Central memory CD8-positive, alpha-beta T cell (primary cell): ENCODE measurements at regions not wholly inside any gene's neighbourhood (a gene's known extent, or its start where the extent isn't known, plus 50 kb on each side); places are given as distances from the start of the nearest gene placed in this dataset.
"Not testable (repeated sequence)": the region's sequence is repeated elsewhere in the genome, so short reads cannot be mapped to it uniquely, and the experiment has no call there.

Experiments
- ATAC-seq: fragments of 150-1000 bp; cut with Tn5 transposase; replicated peaks from 2 replicates; pipeline ENCODE4 v1.10.0; 2022; ENCODE audit warnings: mild to moderate bottlenecking, moderate FRiP score, moderate number of reproducible peaks; ENCODE audit not compliant: poor library complexity, severe bottlenecking; ENCODE audit errors: extremely low read depth
- DNase-seq, 2 donors: peaks; one replicate each; pipeline ENCODE4 v3.0.0; 2021; ENCODE audit warnings: low spot score in 2 of 2
- H3K27ac Mint-ChIP-seq: one replicate; pipeline ENCODE4 v1.8.0; 2022; ENCODE audit warnings: low read depth, mild to moderate bottlenecking, moderate library complexity, mixed read lengths
- H3K27me3 Mint-ChIP-seq: one replicate; pipeline ENCODE4 v1.8.0; 2022; ENCODE audit warnings: mixed read lengths
- H3K36me3 Mint-ChIP-seq: one replicate; pipeline ENCODE4 v1.8.0; 2022; ENCODE audit warnings: mild to moderate bottlenecking, moderate library complexity, mixed read lengths; ENCODE audit not compliant: insufficient read depth
- H3K4me1 Mint-ChIP-seq: one replicate; pipeline ENCODE4 v1.8.0; 2022; ENCODE audit warnings: mixed read lengths
- H3K4me3 Mint-ChIP-seq: one replicate; pipeline ENCODE4 v1.8.0; 2022; ENCODE audit warnings: mild to moderate bottlenecking, moderate library complexity, mixed read lengths
- H3K9me3 Mint-ChIP-seq: one replicate; pipeline ENCODE4 v1.8.0; 2022; ENCODE audit warnings: mixed read lengths

GRCh38 chr11:69213964-69214363 is 58.2 kb downstream of the SMIM38 start:
- no peaks in the 10 kb centered on the region for H3K9me3 Mint-ChIP-seq
- H3K36me3 Mint-ChIP-seq, result peaks cover 2% of the 10 kb centered on the region
- DNase-seq (no peak), ATAC-seq (no peak)
- H3K4me3 Mint-ChIP-seq, result no peak overlapping the region
- peaks cover 5% of the 10 kb centered on the region for H3K4me1 Mint-ChIP-seq
- peaks cover 45% of the 10 kb centered on the region for H3K27me3 Mint-ChIP-seq
- no peak overlapping the region for H3K27ac Mint-ChIP-seq

DNA sequence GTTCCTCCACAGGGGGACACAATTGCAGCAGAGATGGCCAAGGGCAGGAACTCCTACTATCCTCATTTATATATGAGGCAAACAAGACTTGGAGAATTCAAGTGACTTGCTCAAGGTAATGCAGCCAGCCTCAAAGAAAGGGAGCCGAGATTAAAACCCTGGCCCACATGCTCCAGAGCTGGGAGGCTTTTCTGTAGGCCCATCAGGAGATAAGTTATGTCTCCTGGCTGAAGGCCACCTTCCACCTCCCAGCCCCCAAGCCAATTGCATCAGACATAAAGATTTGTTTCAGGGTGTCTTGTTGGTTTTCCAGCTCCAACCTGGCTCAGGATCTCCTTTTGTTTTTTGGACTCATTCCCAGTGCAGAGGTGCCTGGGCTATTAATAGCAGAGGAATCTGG is 59.5 kb downstream of the SMIM38 start:
- Mint-ChIP-seq H3K27me3 (peaks cover 45% of the 10 kb centered on the region), H3K4me3 (no peak overlapping the region), H3K4me1 (peaks cover 5% of the 10 kb centered on the region)

GRCh38 chr11:69215784-69216415 is 60.2 kb downstream of the SMIM38 start:
- H3K4me3 Mint-ChIP-seq, result no peak overlapping the region
- H3K4me1 Mint-ChIP-seq, result peaks cover 5% of the 10 kb centered on the region
- peaks cover 2% of the 10 kb centered on the region for H3K36me3 Mint-ChIP-seq
- peaks cover 42% of the 10 kb centered on the region for H3K27me3 Mint-ChIP-seq
- ATAC-seq (no peak), DNase-seq (no peak)
- H3K9me3 Mint-ChIP-seq, result no peaks in the 10 kb centered on the region
- H3K27ac Mint-ChIP-seq, result no peak overlapping the region

More for the DNA sequence above, 59.5 kb downstream of the SMIM38 start:
- ATAC-seq (no peak), DNase-seq (no peak)
- Mint-ChIP-seq H3K9me3 (no peaks in the 10 kb centered on the region), H3K27ac (no peak overlapping the region), H3K36me3 (peaks cover 2% of the 10 kb centered on the region)

DNA sequence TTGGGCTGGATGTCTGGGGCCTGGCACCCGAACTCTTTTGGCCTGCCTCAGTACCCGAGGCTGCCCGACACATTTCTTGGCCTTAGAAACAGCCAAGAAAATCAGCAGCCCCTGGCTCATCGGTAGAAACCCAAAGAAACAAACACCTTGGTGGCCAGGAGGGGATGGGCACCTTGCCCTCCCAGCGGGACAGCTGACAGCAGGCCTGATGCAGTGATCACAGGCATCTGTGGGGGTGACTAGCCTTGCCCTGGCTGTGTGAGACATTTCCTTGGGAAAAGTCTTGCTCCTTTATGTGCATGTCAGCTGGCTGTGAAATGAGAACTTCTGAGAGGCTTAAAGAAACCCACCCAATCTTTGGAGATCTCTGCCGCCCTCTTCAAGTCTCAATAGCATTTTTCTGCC is 60.9 kb downstream of the SMIM38 start:
- Mint-ChIP-seq H3K9me3 (no peaks in the 10 kb centered on the region), H3K27me3 (peaks cover 42% of the 10 kb centered on the region), H3K4me1 (peaks cover 5% of the 10 kb centered on the region), H3K36me3 (peaks cover 2% of the 10 kb centered on the region), H3K27ac (no peak overlapping the region), H3K4me3 (no peak overlapping the region)
- ATAC-seq, result no peak
- DNase-seq, result no peak

DNA sequence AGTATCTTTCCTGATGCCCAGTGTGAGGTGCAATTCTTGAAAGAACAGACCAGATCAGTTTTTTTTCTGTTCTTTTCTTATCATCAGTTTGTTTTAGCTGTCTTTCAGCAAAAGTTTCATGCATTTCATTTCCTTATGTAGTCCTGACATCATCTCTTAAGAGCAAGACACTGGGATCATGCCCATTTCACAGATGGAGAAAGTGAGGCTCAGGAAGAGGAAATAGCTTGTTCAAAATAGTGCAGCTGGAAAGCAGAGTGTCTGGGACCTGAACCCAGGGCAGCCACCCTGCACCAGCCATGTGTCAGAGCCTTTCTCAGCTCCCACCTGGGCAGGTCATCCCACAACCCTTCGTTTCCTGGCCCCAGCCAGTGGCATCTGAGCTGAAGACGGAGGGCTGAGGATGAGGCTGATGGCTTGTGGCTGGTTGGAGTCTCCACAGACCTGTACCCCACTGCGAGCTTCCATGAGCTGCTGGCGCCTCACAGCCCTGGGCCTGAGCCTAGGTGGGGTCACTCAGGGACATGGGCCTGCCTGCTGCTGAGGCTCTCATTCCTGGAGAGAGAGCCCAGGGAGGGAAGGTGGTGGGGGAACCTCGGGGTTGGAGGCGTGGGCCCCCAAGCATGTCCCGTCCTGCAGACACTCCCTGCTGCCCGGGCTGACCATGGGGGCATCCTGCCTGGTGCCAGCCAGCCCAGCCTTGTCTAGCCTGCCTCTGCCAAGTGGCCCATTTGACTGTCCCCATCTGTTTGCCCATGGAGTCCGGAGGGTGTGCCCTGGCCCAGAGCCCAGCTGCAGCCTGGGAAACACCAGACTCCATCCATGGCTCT is 61.8 kb downstream of the SMIM38 start:
- Mint-ChIP-seq H3K9me3 (no peaks in the 10 kb centered on the region), H3K27ac (no peak overlapping the region), H3K4me3 (no peak overlapping the region), H3K27me3 (peaks cover 38% of the 10 kb centered on the region), H3K36me3 (peaks cover 2% of the 10 kb centered on the region), H3K4me1 (peaks cover 5% of the 10 kb centered on the region)
- DNase-seq (no peak), ATAC-seq (no peak)

- no peak overlapping the region for H3K4me3 Mint-ChIP-seq
- no peaks in the 10 kb centered on the region for H3K36me3 Mint-ChIP-seq
- H3K9me3 Mint-ChIP-seq, result no peaks in the 10 kb centered on the region
- H3K27me3 Mint-ChIP-seq, result peaks cover 38% of the 10 kb centered on the region
- DNase-seq, result no peak
- peaks cover 3% of the 10 kb centered on the region for H3K4me1 Mint-ChIP-seq
- no peak for ATAC-seq
- no peak overlapping the region for H3K27ac Mint-ChIP-seq
Measured at GRCh38 chr11:69218271-69218682, 62.5 kb downstream of the SMIM38 start.

GRCh38 chr11:69218946-69219720 is 63.4 kb downstream of the SMIM38 start:
- H3K27me3 Mint-ChIP-seq, result peaks cover 37% of the 10 kb centered on the region
- ATAC-seq, result no peak
- H3K36me3 Mint-ChIP-seq, result no peaks in the 10 kb centered on the region
- H3K27ac Mint-ChIP-seq, result no peak overlapping the region
- no peak for DNase-seq
- no peaks in the 10 kb centered on the region for H3K9me3 Mint-ChIP-seq
- no peaks in the 10 kb centered on the region for H3K4me1 Mint-ChIP-seq
- H3K4me3 Mint-ChIP-seq, result no peak overlapping the region

GRCh38 chr11:69219991-69220390 is 64.3 kb downstream of the SMIM38 start:
- no peak for ATAC-seq
- H3K36me3 Mint-ChIP-seq, result no peaks in the 10 kb centered on the region
- H3K4me3 Mint-ChIP-seq, result no peak overlapping the region
- H3K27ac Mint-ChIP-seq, result no peak overlapping the region
- peaks cover 33% of the 10 kb centered on the region for H3K27me3 Mint-ChIP-seq
- H3K9me3 Mint-ChIP-seq, result no peaks in the 10 kb centered on the region
- H3K4me1 Mint-ChIP-seq, result no peaks in the 10 kb centered on the region
- no peak for DNase-seq

DNA sequence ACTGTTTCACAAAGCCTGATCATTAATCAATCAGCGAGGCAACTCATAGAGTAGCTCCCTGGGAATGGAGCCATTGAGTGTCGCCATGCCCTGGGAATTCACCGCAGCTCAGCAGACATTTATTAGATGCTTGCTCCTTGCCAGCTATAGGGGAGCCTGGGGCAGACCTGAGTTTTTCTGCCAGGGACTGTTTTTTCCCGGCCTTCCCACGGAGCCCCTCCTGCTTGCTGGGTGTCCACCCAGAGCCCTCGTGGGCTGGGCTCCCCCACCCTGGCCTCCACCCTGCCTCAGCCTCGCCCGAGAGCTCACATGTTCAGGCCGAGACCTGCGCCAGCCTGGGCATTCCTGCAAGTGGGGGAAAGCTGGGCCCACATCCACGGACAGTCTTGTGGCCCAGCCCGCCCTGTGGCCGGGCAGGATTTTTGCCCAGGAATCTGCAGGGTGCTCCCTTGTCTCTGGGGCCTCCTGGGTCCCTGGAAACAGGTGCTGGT is 64.9 kb downstream of the SMIM38 start:
- no peaks in the 10 kb centered on the region for H3K4me1 Mint-ChIP-seq
- H3K9me3 Mint-ChIP-seq, result no peaks in the 10 kb centered on the region
- H3K4me3 Mint-ChIP-seq, result no peak overlapping the region
- no peak overlapping the region for H3K27ac Mint-ChIP-seq
- DNase-seq, result no peak
- ATAC-seq, result no peak
- H3K27me3 Mint-ChIP-seq, result peaks cover 39% of the 10 kb centered on the region
- peaks cover 1% of the 10 kb centered on the region for H3K36me3 Mint-ChIP-seq

DNA sequence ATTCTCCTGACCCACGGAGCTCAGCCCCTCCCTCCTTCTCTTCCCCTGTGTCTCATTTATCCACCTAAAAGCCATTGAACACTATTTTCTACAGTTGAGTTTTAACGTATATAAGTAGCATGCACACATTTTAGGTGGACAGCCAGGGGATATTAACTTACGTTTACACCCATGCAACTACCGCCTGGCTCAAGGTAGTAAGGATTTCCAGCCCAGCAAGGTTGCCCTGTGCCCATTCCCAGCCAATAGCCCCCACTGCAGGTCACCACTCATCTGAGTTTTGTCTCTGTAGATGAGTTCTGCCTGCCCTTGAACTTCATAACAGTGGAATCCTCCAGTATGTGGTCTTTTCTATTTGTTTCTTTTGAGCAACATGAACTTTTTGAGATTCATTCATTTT is 65.4 kb downstream of the SMIM38 start:
- Mint-ChIP-seq H3K36me3 (peaks cover 1% of the 10 kb centered on the region), H3K9me3 (peaks cover 2% of the 10 kb centered on the region), H3K4me3 (no peak overlapping the region), H3K27me3 (peaks cover 44% of the 10 kb centered on the region), H3K4me1 (no peaks in the 10 kb centered on the region), H3K27ac (no peak overlapping the region)
- DNase-seq (no peak), ATAC-seq (no peak)

DNA sequence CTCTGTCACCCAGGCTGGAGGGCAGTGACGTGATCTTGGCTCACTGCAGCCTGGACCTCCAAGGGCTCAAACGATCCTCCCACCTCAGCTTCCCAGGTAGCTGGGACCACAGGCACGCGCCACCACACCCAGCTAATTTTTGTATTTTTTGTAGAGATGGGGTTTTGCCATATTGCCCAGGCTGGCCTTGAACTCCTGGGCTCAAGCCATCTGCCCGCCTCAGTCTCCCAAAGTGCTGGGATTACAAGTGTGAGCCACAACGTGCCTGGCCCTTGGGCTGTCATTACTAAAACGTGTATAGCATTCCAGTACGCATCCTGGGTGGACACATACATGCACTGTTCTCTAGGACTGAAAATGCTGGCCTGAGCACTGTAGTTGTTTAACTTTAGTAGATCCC is 65.9 kb downstream of the SMIM38 start:
- not testable (repeated sequence) for H3K9me3 Mint-ChIP-seq, H3K36me3 Mint-ChIP-seq, H3K27ac Mint-ChIP-seq, DNase-seq, H3K4me1 Mint-ChIP-seq, H3K4me3 Mint-ChIP-seq, ATAC-seq
- H3K27me3 Mint-ChIP-seq, result peaks cover 49% of the 10 kb centered on the region

- ATAC-seq, result no peak
- Mint-ChIP-seq H3K4me3 (no peak overlapping the region), H3K36me3 (peaks cover 1% of the 10 kb centered on the region)
Measured at GRCh38 chr11:69227271-69227670, 66.7 kb upstream of the MYEOV start.

More at GRCh38 chr11:69227271-69227670, 66.7 kb upstream of the MYEOV start:
- H3K27ac Mint-ChIP-seq, result no peak overlapping the region
- H3K27me3 Mint-ChIP-seq, result peaks cover 57% of the 10 kb centered on the region
- H3K9me3 Mint-ChIP-seq, result peaks cover 13% of the 10 kb centered on the region
- no peak for DNase-seq
- H3K4me1 Mint-ChIP-seq, result no peaks in the 10 kb centered on the region
